GM18498 (cell line): ENCODE measurements at regions not wholly inside any gene's neighbourhood (a gene's known extent, or its start where the extent isn't known, plus 50 kb on each side); places are given as distances from the start of the nearest gene placed in this dataset.
"Not testable (repeated sequence)": the region's sequence is repeated elsewhere in the genome, so short reads cannot be mapped to it uniquely, and the experiment has no call there.

Experiments used
- ATAC-seq: cut with Tn5 transposase; IDR thresholded peaks from one replicate; pipeline ENCODE4 v1.9.1; 2021; ENCODE audit warnings: mild to moderate bottlenecking, moderate library complexity; ENCODE audit not compliant: unreplicated experiment

DNA sequence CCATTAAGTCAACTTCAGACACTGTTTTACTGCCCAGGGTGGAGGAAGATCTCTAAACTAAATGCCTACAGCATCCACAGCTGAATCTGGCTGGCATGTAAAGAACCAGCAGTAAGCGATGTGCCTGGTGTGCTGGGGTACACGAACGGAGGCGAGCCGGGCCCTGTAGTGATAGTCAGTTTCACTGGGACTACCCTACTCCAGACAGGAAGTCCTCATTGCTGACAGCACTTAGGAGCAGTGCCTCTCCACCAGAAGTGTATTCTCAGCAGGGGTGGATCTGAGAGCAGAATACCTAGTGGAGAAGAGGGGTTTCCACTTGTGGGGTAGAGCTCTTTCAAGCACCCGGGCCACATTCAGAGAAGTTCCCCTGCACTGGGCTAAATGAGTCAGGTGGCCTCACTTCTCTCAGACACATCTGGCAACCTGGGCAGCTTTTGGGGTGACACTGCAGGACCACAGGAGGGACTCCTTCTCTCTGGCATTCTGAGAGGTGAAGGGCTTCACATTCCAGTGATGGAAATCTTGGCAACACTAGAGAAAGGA, 290.3 kb upstream of the PLGLB1 start:
- ATAC-seq = not testable (repeated sequence)

DNA sequence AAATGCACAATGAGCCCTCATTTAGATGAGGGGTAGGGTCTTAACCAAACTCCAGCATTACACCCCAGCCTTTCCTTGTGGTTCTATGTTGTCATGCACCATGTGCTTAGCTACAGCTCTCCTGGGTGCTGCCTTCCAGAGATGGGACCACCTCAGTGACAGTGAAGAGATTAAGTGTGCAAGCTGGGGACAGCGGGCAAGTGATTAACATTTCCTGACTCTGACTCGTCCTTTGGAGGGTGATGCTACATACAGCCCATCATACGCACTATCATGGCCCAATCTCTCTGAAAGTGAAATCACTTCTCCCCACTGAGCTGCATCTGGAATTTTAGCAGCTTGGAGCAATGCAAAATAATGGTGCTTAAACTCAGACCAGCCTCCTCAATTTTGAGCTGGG, 293.0 kb upstream of the PLGLB1 start:
- not testable (repeated sequence) for ATAC-seq

DNA sequence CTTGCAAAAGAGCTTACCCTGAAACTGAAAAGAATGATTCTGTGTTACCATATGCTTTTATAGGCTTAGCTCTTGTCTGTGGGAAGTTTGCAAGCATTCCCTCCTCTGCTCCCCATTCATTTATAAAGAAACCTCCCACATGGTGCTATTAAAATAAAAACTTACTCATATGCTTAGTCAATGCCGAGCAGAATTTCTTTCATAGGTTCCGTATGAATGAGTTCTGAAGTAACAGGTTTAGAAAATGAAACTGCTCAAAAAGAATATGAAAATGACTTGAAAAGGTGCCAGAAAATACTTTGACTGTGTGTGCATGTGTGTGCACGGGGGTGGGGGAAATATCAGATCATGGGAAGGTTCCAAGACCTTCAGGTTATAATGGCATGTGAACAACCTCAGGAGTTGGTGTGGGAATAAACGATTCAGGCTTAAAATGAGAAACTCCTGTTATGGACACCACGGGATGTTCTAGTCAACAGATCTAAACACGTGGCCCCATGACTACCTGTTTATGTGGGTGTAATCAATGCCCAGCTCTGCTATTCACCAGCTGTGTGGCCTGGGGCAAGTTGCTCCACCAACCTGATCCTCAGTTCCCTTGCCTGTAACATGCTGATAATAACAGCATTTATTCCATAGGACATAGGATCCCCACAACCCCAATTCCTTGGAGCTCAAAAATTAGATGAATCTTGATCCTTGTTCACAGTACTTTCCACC, 293.7 kb upstream of the PLGLB1 start:
- ATAC-seq = not testable (repeated sequence)

DNA sequence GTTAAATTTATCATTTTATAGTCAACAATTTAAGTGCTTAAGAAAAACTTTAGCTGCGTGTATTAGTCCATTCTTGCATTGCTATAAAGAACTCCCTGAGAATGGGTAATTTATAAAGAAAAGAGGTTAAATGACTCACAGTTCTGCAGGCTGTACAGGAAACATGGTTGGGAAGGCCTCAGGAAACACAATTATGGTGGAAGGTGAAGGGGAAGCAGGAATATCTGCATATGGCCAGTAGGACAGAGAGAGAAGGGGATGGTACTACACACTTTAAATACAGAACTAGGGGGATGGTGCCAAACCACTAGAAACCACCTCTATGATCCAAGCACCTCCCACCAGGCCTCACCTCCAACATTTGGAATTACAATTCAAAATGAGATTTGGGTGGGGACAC, 295.5 kb upstream of the PLGLB1 start:
- not testable (repeated sequence) for ATAC-seq

DNA sequence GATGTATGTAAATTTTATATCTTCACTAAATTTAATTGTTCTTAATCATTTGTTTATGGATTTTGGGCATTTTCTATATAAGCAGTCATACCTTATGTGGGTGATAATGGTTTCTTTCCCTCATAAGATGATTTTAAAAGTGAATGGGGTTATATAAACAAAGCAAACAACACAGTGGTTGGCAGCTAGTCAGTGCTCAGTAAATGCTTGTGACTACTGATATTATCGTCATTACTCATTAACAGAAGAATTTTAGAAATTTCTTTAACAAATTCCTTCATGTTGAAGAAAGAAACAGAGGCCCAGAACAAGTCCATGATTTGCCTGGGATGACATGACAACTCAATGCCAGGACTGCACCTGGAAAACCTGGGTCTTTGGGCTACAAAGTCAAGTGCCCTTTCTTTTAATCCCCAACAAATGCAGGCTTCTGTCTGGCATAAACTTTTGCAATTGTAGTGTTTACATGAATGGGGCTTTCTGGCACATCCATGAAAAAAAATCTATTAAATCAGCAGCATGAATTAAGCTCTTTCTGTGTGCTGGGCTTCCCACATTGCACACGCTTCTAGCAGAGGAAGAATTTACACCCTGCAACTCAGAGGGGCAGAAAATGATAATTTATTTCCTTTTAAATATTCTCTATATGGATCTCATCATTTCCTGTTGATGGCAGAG, 297.3 kb upstream of the PLGLB1 start:
- ATAC-seq = not testable (repeated sequence)

DNA sequence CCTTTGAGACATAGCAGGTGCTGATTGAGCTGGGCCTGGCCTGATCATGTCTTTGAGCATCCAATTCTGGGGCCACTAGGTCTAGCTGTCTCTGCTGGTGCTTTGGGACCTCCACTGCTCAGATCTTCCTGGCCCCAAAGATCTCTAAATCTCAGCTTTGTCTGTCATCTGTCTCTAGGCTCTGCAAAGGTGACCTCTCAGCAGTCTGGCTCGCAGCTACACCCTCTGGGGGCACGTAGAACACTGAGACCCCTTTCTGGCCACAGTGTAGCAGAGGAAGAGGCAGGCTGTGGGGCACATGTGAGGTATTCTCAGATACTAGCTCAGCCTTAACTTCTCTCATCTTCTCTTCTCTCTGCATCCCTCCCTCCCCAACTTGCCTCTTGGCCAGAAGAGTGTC, 298.1 kb upstream of the PLGLB1 start:
- not testable (repeated sequence) for ATAC-seq

DNA sequence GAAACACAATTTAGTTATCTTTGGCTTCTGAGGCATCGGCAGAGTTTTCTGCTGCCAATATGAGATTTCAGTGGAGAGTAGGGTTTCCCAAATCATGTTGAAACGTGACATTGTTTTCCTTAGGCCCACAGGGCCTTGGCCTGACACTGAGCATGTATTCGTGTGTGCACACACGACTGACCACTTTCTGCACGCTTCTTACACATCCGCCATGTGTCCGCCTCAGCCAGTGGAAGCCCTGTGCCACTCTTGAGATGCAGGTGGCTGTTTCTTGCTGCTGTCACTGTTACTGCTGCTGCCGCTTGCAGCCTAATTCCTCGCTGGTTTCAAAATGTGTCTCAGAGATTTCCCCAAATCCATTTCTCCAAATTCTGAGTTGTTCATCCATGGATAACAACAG, 299.6 kb upstream of the PLGLB1 start:
- not testable (repeated sequence) for ATAC-seq

DNA sequence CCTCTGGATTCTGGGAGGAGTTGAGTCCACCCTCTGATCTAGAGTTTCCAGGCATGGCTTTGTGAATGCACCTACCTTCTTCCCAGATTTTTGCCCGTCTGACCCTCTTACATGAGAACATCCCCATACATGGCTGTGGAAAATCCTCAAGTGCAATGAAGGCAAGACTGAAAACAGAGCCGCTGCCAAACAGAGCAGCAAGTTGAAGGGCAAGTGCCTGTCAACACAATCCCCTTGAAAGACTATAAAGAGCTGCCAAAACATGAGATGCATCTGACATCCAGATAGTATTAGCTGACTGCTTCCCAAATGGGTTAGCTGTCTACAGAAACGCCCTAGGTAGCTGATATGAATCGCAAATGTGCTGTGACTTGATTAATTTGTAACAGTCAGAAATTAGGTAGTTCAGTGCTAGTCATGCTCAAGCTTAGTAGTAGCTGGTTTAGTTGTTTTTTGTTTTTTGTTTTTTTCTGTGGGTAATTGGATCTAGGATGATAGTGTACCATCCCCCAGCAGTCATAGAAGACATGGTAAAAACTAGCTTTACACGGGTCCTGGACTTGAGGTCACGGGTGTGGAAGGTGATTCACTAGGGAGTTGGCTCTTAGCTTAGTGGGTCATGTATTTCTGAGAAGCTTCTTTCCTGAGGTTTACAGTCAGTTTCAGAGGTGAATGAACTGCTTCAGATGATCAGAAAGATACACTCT, 302.8 kb upstream of the PLGLB1 start:
- ATAC-seq = not testable (repeated sequence)

DNA sequence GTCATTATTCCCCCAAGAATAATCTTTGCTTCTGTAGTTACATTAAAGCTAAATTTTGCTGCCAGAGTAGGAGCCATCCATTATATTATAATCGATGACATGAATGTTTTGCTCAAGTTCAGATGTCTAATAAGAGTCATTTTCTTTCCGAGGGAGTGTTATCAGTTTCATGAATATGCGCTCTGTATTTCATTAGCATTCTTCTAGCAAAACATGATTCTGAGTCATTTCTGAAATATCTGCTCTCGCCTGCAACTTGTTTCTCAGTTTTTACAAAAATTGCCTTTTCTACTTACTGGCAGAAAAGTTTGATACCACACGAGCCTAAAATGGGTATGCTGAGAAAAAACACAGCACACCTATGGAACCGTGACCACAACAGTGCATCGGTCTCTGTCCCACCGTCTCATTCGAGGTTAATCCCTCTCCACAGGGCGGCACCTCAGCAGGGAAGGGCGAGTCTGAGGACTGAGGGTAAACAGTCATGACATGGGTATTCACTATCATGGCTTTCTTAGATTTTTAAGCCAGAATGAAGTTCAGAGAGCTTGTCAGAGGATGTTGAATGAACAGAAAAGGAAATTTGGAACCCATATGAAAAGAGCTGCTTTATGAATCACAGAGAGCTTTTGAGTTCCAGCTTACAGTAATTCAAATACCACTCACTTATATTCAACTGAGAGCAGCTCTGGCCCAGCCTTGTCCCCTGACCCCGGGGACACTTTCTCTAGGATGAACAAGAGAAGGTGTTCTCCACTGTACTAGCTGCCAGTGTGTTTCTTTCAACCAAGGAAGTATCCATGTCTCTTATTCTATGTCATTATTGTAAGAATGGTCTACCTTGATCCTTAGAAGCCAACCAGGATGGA, 303.6 kb upstream of the PLGLB1 start:
- ATAC-seq = not testable (repeated sequence)

DNA sequence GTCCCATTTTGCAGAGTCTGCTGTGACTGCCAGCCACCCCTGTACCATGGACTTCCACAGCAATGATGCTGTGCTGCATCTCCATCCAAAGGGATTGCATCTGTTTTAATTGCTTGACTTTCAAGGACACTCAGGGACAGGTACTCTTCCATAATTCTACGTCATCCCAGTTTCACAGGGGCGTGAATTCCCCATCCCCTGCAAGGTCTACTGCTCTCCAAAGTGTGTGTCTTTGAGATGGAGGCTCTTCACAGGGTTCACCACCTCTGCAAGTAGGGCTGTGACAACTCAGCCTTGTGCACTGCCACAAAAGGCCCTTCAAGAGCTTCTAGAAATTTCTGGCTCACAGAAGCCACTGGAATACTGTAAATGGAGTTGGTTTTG, 304.3 kb upstream of the PLGLB1 start:
- ATAC-seq = not testable (repeated sequence)

DNA sequence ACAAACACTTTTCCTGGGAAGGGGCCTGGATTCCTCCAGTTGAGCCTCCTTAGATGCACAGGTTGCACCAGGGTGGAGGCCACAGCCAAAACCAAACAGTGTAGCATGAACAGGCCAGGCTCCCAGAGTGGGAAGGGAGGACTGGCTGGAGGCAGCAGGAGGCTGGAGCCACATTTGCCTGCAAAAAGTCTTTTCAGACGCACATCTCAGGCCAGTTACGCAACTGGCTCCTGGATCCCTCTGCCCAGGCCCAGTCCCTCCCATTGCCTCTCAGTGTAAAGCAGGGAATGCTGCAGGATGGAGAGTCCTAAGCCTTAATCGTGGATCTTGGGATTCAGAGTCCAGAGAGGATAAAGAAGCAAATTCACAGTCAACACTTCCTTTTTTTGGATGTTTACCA, 305.1 kb upstream of the PLGLB1 start:
- ATAC-seq = not testable (repeated sequence)

DNA sequence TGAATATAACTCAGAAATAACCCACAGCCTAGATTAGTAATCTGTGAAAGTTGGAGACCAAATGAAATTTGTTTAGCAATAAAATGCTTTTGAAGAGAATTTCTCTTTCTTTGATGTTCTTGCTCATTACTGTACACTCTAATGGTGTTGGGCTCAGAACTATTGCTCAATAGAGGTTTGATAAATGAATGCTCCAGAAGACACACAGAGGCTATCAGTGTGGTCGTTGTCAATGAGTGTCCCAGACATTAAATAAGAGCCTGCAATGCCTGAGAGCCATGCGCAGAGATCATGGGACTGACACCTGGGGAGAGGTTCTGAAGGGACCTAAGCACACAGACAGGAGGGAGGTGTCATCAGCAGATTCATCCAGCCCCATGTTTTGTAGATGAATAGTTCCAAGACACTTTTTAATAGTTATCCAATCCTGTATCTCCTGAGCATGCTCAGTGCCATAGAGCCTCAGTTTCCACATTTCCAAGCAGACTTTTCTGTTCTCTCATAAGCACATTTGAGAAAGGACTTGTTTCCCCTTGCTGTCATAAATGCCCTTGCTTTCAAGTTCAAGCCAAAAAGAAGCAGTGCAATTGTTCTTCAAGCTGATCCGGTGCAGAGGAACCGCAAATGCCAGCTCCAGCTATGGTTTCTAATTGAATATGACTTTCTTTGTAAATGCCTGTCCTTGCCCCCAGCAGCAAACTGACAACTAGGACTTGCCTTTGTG, 306.2 kb upstream of the PLGLB1 start:
- not testable (repeated sequence) for ATAC-seq

DNA sequence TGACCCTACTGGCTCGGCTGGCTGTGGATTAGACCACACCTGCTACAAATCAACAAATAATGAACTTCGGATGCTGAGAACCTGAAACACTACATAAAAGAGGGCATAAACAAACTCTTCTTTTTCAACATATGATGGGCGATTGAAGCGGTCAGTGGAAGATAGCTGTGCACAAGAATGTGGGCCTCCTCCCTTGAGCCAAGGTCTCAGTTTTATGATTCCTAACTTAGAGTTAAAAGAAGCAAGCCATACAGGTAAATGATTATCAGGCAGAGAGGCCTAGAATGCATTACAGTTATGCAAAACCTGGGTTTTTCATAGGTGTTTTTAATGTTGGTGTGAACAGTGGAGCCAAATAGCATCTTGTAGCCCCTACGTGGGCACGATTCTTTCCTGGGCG, 307.9 kb upstream of the PLGLB1 start:
- ATAC-seq = not testable (repeated sequence)

DNA sequence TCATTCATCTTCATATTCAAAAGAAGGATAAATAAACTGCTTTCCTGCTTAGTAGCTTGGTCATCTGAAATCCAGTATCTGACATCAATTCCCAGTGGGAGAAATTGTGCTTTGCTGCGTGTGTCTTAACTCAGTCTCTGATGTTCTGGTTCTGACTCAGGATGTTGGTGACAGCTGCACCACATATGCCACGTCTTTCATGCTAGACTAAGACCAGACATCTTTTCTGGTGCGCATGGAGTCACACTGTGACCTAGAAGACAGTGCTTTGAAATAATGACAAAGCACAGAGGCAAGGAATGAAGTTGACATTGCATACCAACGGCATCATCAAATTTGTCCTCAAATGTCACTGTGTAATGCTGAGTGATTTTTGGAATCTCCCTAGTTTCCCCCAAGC, 308.8 kb upstream of the PLGLB1 start:
- not testable (repeated sequence) for ATAC-seq

DNA sequence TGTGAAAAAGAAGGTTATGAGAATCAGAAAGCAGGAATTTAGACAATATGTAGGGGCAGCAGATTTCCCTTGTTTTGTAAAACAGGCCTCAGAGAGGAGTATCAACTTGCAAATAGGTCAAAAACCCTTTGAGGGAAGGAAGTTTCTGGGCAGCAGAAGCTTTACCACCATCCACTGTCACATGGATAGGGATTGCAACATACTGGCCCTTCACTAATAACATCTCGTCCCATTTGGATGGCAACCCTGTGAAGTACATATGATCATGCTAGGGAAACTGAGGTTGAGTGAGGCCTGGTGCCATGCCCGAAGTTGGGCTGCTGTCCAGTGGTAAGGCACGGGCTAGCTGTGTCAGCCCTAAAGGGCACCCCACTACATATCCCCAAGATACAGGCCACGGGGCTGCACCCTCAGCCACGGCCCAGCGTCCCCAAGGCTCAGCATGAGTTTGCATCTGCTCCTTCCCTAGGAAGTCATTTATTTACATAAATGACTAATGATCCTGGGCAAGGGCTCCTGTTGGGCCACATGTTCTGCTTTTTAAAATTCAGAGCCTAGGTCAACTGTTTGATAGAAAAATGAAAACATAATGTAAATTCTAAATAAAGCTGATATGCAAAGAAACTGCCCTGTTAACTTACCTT, 310.4 kb upstream of the PLGLB1 start:
- not testable (repeated sequence) for ATAC-seq

DNA sequence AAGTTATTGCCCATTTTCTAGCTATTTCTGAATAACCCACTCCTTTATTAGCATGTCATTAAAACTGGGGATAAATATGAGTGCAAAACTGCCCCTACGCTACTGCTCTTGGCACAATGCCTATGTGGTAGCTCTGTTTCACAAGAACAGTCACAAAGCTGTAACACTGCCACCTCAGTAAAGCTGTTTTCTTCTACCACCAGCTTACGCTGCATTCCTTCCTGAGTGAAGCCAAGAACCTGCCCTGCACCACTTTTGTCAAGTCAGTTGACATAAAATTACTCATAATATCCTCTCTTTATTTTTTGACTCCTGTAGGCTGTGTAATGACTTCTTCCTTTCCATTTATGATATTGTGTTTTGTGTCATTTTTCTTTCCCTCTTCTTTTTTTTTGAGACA, 313.2 kb upstream of the PLGLB1 start:
- ATAC-seq = not testable (repeated sequence)

DNA sequence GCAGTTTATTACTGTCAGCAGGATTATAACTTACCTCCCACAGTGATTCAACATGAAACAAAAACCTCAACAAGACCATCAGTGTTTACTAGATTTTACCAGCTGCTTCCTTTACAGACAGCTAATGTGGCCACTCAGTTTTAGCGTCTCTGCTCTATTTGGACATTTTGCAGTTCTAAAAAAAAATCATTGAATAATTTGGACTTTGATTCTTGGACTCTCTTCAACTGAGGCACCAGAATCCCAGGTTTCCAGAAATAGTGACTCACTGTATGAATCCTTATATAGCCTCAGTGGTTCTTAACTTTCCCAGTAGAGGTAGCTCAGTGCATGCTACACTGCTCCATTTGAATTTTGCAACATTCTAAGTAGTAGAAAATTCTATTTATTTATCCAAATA, 317.4 kb upstream of the PLGLB1 start:
- ATAC-seq = not testable (repeated sequence)

DNA sequence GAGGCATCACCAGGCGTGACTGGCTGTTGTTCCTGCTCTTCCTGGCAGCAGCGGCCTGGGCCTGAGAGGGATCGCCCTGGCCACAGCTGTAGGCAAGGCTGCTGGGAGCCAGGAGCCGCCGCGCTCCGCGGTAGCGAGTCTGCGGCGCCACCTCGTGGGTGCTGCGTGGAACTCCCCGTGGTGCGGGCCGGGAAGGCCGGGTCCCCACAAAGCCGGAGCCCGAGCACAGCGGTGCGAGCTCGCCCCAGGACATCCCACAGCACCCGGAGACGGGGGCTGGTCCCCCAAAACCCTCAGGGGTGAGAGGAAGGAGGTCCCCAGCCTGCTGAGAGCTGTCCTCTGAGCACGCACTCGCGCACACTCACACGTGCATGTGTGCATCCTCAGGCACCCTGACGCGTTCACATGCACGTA, 320.0 kb upstream of the PLGLB1 start:
- ATAC-seq = not testable (repeated sequence)

DNA sequence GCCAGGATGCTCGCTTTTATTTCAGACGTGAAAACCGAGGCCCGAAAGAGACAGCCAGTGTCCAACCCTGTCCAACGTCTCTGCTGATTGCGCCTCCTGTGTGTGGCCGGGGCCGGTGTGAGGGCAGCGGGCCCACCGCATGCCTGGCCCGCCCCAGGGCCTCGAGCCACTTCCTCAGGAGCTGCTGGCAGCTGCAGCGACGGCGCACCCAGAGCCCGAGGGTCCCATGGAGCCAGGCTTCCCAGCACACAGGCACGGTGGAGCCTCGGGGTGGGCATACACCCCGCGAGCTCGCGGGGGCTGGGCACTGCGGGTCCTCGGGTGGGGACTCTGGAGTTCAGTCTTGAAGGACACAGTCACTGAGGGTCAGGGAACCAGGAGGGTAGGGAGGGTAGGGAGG, 320.5 kb upstream of the PLGLB1 start:
- ATAC-seq = not testable (repeated sequence)
